RWPE1 (cell line): ENCODE measurements at regions not wholly inside any gene's neighbourhood (a gene's known extent, or its start where the extent isn't known, plus 50 kb on each side); places are given as distances from the start of the nearest gene placed in this dataset.

Source experiments
- CTCF ChIA-PET: fragments of 350-600 bp; sonication (Branson Sonifier 250); formaldehyde crosslinking; extraction: SDS; loops from one replicate; lab custom pipeline; 2021; lab: Yijun Ruan, JAX
- POLR2A ChIA-PET: fragments of 400-600 bp; formaldehyde crosslinking; extraction: SDS; loops from one replicate; lab custom pipeline; 2020; ENCODE audit warnings: antibody characterized with exemption; ENCODE audit not compliant: low non-redundant PET; lab: Yijun Ruan, JAX
- DNase-seq: peaks from one replicate; pipeline ENCODE4 v3.0.0; 2012; ENCODE audit warnings: low spot score
- H3K27ac ChIP-seq: fragments of 450-650 bp; 2 replicates; pipeline ENCODE4 v1.5.1; 2017
- TF ChIP-seq, protein P1 (sequence below): fragments of 450-650 bp; conservative IDR thresholded peaks from 2 replicates; pipeline ENCODE4 v1.5.1; 2017; ENCODE audit warnings: low read depth, mild to moderate bottlenecking

- TF ChIP-seq, protein P1, sequence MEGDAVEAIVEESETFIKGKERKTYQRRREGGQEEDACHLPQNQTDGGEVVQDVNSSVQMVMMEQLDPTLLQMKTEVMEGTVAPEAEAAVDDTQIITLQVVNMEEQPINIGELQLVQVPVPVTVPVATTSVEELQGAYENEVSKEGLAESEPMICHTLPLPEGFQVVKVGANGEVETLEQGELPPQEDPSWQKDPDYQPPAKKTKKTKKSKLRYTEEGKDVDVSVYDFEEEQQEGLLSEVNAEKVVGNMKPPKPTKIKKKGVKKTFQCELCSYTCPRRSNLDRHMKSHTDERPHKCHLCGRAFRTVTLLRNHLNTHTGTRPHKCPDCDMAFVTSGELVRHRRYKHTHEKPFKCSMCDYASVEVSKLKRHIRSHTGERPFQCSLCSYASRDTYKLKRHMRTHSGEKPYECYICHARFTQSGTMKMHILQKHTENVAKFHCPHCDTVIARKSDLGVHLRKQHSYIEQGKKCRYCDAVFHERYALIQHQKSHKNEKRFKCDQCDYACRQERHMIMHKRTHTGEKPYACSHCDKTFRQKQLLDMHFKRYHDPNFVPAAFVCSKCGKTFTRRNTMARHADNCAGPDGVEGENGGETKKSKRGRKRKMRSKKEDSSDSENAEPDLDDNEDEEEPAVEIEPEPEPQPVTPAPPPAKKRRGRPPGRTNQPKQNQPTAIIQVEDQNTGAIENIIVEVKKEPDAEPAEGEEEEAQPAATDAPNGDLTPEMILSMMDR: no peak
- no peak overlapping the region for H3K27ac ChIP-seq
- DNase-seq: no peak
- ChIA-PET CTCF (no interaction called here), POLR2A (no interaction called here)
Measured at GRCh38 chr4:175414602-175415001, 397.5 kb downstream of the GPM6A start.

GRCh38 chr4:175418516-175418915 lies 393.5 kb downstream of the GPM6A start:
- no peak for DNase-seq
- ChIA-PET POLR2A (interaction anchor here (0.7 kb wide), 1 partner anchor 40 kb away, joined by 3 read pairs; no protein-coding TSS in a partner anchor), CTCF (no interaction called here)
- no peak overlapping the region for H3K27ac ChIP-seq
- TF ChIP-seq, protein P1: no peak

GRCh38 chr4:175419236-175419718 lies 392.8 kb downstream of the GPM6A start:
- TF ChIP-seq, protein P1: no peak
- peak; percentile 46 for DNase-seq
- POLR2A ChIA-PET: no interaction called here
- H3K27ac ChIP-seq: no peak overlapping the region
- CTCF ChIA-PET: interaction anchor here (0.6 kb wide), 1 partner anchor 336 kb away, joined by 3 read pairs; no protein-coding TSS in a partner anchor

DNA sequence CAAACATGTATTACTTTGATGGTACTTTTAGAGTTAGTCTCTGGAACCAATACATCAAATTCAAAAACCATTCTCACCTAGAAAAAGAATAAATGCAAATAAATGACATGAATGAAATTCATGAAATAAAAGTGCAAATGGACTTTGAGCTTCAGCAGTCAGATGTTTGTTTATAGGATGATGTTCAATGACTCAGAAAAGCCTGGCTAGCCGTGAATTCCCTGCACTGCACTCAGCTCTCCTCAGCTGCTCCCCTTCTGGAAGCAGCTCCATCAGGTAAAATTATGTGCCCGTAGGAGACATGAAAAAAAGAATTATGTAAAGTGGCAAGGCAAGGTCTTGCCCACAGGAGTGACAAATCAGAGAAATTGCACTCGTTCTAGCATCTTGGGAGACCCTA lies 390.6 kb downstream of the GPM6A start:
- ChIA-PET POLR2A (no interaction called here), CTCF (no interaction called here)
- peak; percentile 3 for DNase-seq
- TF ChIP-seq, protein P1: no peak
- no peak overlapping the region for H3K27ac ChIP-seq

GRCh38 chr4:175422331-175422730 lies 389.7 kb downstream of the GPM6A start:
- CTCF ChIA-PET: no interaction called here
- POLR2A ChIA-PET: no interaction called here
- DNase-seq: no peak
- TF ChIP-seq, protein P1: no peak
- H3K27ac ChIP-seq: no peak overlapping the region

- TF ChIP-seq, protein P1: no peak
- no peak for DNase-seq
- no peak overlapping the region for H3K27ac ChIP-seq
- ChIA-PET POLR2A (interaction anchor here (0.7 kb wide), 1 partner anchor 34 kb away, joined by 7 read pairs; no protein-coding TSS in a partner anchor), CTCF (no interaction called here)
Measured at GRCh38 chr4:175424111-175424510, 388.0 kb downstream of the GPM6A start.
